GM19395 (cell line): ENCODE measurements at regions not wholly inside any gene's neighbourhood (a gene's known extent, or its start where the extent isn't known, plus 50 kb on each side); places are given as distances from the start of the nearest gene placed in this dataset.

ENCODE experiments used
- ATAC-seq: cut with Tn5 transposase; IDR thresholded peaks from one replicate; pipeline ENCODE4 v1.9.1; 2021; ENCODE audit warnings: mild to moderate bottlenecking, moderate library complexity; ENCODE audit not compliant: unreplicated experiment

GRCh38 chr5:88666761-88667495, 216.1 kb downstream of the MEF2C start:
- ATAC-seq, result peak; percentile 79

- ATAC-seq, result no peak
Measured at GRCh38 chr5:88665750-88666215, 217.2 kb downstream of the MEF2C start.

GRCh38 chr5:88664645-88665044, 218.3 kb downstream of the MEF2C start:
- no peak for ATAC-seq

GRCh38 chr5:88663793-88664216, 219.2 kb downstream of the MEF2C start:
- no peak for ATAC-seq

DNA sequence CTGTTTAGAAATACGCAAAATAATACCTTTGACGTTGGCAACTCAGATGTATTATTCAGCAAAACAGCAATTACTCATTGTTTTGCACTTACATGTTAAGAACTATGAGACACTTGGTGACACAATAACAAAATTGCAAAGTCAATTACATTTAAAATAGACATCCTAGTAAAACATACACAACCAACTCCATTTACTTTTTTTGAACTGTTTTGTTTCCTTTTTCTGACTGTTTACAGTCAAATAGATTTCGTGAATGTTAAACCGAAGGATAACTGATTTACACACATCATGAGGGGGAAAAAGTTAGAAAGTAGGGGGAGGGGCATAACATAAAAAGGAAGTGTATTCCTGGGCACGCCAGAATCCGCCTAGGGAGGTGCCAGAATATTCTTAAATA, 220.1 kb downstream of the MEF2C start:
- no peak for ATAC-seq

- ATAC-seq, result no peak
Measured at GRCh38 chr5:88661806-88662207, 221.2 kb downstream of the MEF2C start.

DNA sequence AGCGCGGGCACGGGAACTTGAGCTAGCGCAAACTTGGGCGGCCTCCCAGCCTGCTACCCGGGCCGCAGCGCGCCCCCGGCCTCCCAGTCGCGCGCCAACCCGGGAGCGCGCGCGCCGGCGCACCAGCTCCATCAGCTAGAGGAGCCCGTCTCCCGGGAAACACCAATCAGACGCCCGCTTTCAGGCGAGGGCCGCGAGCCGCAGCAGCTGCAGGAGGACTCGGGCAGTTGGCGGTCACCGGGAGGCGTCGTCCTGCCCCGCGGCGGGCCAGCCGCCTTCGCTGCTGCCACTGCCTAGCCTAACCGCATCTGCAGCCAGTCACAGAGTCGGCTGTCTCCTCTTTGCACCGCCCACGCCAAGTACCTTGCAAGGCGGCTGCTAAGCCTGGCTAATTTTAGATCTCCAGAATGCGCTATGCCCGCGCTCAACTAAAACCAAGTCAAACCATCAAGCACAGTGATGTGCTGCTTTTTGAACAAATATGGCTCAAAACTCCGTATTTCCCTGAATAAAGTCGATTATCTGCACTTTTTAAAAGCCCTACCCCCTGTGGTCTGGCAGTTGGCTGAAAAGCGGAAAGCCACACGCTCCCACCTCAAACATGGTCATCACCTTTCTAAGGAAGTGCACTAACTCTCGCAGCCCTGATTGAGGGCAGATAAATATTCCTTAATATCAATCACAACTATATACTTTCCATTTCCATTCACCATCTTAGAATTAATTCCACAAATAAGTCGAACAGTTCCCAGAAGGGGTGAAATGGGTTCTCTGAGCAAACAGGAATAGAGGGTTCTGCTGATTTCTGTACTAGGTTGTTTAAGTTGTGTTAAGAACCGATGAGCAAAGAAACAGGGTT, 221.8 kb downstream of the MEF2C start:
- peak; percentile 79 for ATAC-seq

GRCh38 chr5:88660264-88660946, 222.6 kb downstream of the MEF2C start:
- ATAC-seq, result peak; percentile 33

DNA sequence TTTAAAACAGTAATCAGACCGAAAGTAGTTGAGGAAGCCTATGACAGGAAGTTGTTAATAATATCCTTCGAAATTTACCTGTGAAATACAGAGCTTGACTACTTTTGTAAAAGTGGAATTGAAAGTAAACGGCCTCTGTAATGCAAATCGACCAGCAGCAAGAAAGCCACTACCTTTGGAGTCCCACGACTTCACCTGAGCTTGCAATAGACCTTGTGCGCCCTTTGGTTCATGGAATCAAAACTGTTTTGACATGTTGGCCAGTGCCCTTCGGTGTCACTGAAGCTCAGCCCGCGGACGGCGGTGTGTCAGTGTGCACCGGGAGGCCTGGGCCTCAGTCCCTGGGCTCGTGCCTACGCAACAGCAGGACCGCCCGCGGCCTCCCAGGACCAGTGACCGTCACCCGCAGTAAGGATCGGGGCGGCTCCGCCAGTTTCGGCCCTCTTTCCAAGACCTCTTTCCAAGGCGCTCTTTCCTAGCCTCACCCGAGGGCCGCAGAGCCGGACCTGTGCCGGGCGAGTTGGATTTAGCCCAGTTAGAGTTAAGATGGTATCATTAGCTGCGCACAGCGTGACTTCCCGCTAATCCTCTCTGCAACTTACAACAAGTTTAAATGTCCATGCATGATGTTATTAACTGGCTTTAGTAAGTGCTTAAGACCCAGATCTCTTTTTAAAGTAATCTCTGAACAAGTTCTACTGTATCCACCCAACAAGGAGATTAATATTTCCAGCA, 223.3 kb downstream of the MEF2C start:
- peak; percentile 55 for ATAC-seq

- no peak for ATAC-seq
Measured at GRCh38 chr5:88658886-88659285, 224.1 kb downstream of the MEF2C start.

DNA sequence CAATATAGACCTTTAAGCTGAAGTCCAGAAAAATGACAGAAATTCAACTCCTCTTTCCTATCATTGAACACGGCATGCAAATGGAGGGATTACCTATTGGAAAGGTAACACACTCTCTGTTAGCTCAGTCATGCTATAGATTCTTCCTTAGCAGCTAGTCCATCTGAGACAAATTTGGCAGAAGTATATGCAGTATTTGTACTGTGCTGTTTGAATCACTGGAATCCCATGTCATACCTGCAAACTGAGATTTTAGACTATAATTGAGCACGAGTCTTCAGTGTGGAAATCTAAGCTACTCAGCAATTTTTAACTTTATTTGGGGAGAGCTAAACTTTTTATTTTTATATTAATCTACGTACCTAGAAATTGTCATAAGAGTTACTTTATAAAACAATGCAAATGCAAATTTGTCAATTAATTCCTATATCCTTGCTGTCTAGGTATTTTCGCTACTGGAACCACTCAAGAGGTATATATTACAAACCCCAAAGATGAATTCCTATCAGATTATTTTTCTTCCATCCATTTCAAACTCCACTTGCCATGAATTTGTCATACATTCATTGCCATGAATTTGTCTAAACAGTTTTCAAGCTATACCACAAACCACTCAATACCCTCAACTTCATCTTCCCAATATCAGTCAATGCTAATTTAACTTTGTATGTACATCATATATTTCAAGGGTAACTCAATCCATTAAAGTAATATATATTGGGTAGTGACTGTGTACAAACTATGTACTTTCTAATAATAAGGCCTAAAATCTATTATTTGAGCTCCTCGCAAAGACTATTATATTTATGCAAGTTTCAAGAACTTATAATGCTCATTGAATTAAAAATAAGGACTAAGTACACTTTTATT, 224.8 kb downstream of the MEF2C start:
- no peak for ATAC-seq

DNA sequence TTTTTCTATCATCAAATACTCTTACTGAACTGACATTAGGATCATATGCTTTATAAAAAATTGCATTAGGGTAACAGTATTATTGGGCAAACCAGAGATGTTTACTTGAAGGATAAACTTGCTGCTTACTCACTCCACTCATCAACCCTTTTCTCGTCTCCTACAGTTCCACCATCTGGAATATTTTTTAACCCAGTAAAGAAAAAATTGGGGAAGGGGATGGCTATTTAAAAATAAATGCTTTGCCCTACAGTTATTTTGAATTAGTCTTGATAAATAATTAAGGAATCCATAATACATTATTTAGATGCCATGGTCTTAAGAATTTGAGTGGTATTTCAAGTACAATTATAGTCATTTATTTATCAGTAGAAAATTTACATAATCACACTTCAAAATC, 225.8 kb downstream of the MEF2C start:
- ATAC-seq, result no peak

GRCh38 chr5:88656221-88656950, 226.6 kb downstream of the MEF2C start:
- ATAC-seq, result no peak

DNA sequence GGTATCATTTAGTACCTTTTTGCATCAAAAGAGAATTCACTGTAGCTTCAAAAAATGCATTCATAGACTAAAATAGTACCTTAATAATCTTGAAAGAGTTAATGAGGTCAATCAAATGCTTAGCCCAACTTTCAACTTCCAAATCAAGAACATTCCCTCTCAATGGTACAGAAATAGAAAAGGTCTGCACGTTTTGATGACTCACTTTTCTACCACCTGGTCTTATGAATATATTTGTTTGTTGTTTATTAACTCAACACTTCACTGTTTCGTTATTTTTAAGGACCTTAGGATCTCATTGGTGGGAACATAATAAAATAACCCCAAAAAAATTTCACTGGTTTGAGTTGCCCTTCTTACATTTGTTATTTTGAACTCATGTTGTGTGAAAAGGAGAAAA, 229.5 kb downstream of the MEF2C start:
- no peak for ATAC-seq

GRCh38 chr5:88647901-88648300, 235.1 kb downstream of the MEF2C start:
- ATAC-seq, result no peak

- no peak for ATAC-seq
Measured at GRCh38 chr5:88646866-88647265, 236.1 kb downstream of the MEF2C start.

GRCh38 chr5:88644676-88645075, 238.3 kb downstream of the MEF2C start:
- ATAC-seq, result no peak

GRCh38 chr5:88643315-88643714, 239.7 kb downstream of the MEF2C start:
- no peak for ATAC-seq

- ATAC-seq, result no peak
Measured at GRCh38 chr5:88634014-88634413, 249.0 kb downstream of the MEF2C start.
